ENCODE measurements at regions not wholly inside any gene's neighbourhood (a gene's known extent, or its start where the extent isn't known, plus 50 kb on each side); places are given as distances from the start of the nearest gene placed in this dataset.

GRCh38 chr5:1736889-1737711, 62.5 kb downstream of the MRPL36 start:
- H3K27me3 ChIP-seq = no peaks in the 10 kb centered on the region
- no peaks in the 10 kb centered on the region for H3K4me1 ChIP-seq
- H3K9me3 ChIP-seq = no peaks in the 10 kb centered on the region
- TF ChIP-seq POLR2AphosphoS5 (IDR thresholded peaks at IDR 0.05; ENCODE audit: insufficient read depth in 1 of 2, low read depth in 1 of 2) (no peak), POLR2A (IDR thresholded peaks at IDR 0.05) (no peak), CTCF (IDR thresholded peaks at IDR 0.05) (no peak)
- no peaks in the 10 kb centered on the region for H3K36me3 ChIP-seq
- intact Hi-C loops (cut with DNase I) = no loop called here
- DNase-seq (ENCODE audit: extremely low spot score in 2 of 2) = no peak
- H3K4me3 ChIP-seq = no peak overlapping the region
- H3K27ac ChIP-seq = no peak overlapping the region

GRCh38 chr5:1736065-1736464, 63.6 kb downstream of the MRPL36 start:
- H3K27ac ChIP-seq = no peak overlapping the region
- DNase-seq (ENCODE audit: extremely low spot score in 2 of 2) = no peak
- TF ChIP-seq CTCF (IDR thresholded peaks at IDR 0.05) = no peak
- no peak for TF ChIP-seq POLR2AphosphoS5 (IDR thresholded peaks at IDR 0.05; ENCODE audit: insufficient read depth in 1 of 2, low read depth in 1 of 2)
- no peak for TF ChIP-seq POLR2A (IDR thresholded peaks at IDR 0.05)
- H3K9me3 ChIP-seq = no peaks in the 10 kb centered on the region
- no peaks in the 10 kb centered on the region for H3K27me3 ChIP-seq
- no peak overlapping the region for H3K4me3 ChIP-seq
- H3K36me3 ChIP-seq = no peaks in the 10 kb centered on the region
- H3K4me1 ChIP-seq = no peaks in the 10 kb centered on the region
- intact Hi-C loops (cut with DNase I) = no loop called here

GRCh38 chr5:1735320-1735970, 64.2 kb downstream of the MRPL36 start:
- no peak for DNase-seq (ENCODE audit: extremely low spot score in 2 of 2)
- intact Hi-C loops (cut with DNase I) = no loop called here
- Histone ChIP-seq H3K9me3 (no peaks in the 10 kb centered on the region), H3K4me1 (no peaks in the 10 kb centered on the region), H3K27me3 (no peaks in the 10 kb centered on the region), H3K27ac (no peak overlapping the region), H3K4me3 (no peak overlapping the region), H3K36me3 (no peaks in the 10 kb centered on the region)
- TF ChIP-seq CTCF (IDR thresholded peaks at IDR 0.05) (no peak), POLR2A (IDR thresholded peaks at IDR 0.05) (no peak)

GRCh38 chr5:1734908-1735289, 64.7 kb downstream of the MRPL36 start:
- Histone ChIP-seq H3K27ac (no peak overlapping the region), H3K9me3 (no peaks in the 10 kb centered on the region), H3K27me3 (no peaks in the 10 kb centered on the region), H3K36me3 (no peaks in the 10 kb centered on the region), H3K4me1 (no peaks in the 10 kb centered on the region), H3K4me3 (no peak overlapping the region)
- intact Hi-C loops (cut with DNase I) = no loop called here
- TF ChIP-seq POLR2AphosphoS5 (IDR thresholded peaks at IDR 0.05; ENCODE audit: insufficient read depth in 1 of 2, low read depth in 1 of 2) (no peak), POLR2A (IDR thresholded peaks at IDR 0.05) (no peak), CTCF (IDR thresholded peaks at IDR 0.05) (no peak)
- DNase-seq (ENCODE audit: extremely low spot score in 2 of 2) = peak in 1 of 2 donors; percentile 60
